GM19372 (cell line): ENCODE measurements at regions not wholly inside any gene's neighbourhood (a gene's known extent, or its start where the extent isn't known, plus 50 kb on each side); places are given as distances from the start of the nearest gene placed in this dataset.

Source experiments
- ATAC-seq: cut with Tn5 transposase; IDR thresholded peaks from one replicate; pipeline ENCODE4 v1.9.1; 2021; ENCODE audit warnings: mild to moderate bottlenecking, low read depth, moderate library complexity; ENCODE audit not compliant: unreplicated experiment

DNA sequence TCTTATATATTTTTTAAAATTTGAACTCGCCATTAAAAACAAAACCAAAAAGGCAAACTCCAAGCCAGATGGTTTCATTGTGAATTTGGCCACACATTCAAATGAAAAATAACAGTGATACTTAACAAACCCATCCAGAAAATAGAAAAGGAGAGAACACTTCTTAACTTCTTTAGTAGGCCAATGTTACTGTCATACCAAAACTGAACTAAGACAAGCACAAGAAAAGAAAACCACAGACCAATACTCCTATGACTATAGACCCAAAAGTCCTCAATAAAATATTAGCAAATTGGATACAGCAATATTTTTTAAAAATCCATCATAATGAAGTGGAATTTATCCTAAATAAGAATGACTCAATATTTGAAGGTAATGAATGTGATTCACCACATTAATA lies 73.5 kb upstream of the ALDH1A3 start:
- ATAC-seq = no peak

DNA sequence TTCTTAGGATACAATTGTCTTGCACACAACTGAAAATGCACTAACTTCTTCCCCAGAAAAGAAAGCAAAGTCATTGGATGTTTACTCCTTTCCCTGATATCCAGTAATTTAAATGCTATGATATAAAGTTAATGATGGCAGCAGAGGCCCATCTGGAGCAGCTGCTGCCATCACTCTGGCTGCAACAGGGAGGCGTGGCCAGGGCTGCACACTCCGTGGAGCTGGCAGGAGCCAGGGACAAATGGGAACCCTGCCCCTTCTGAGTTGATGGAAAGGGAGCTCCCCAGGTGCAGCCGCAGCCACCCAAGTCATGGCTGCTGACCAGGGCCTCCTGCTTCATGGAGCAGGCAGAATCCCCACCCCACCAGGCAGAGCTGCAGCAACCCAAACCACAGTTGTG lies 72.6 kb upstream of the ALDH1A3 start:
- no peak for ATAC-seq

DNA sequence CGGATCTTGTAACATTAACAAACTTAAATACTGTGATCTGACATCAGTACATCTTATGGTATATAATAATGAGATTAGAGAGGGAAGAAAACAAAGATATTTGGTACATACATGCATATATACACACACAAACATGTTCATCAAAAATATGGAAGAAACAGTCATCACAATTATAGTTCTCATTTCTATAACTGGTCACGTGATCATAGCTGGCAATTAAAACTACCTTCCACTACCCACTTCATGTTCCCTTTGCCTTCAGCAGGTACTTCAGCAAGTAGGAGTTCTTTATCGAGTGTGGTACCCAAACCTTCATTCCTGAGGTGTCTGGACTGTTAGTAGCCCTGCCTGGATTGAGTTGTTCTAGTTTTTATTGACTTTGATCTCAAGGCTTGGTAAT lies 70.9 kb upstream of the ALDH1A3 start:
- ATAC-seq = no peak

DNA sequence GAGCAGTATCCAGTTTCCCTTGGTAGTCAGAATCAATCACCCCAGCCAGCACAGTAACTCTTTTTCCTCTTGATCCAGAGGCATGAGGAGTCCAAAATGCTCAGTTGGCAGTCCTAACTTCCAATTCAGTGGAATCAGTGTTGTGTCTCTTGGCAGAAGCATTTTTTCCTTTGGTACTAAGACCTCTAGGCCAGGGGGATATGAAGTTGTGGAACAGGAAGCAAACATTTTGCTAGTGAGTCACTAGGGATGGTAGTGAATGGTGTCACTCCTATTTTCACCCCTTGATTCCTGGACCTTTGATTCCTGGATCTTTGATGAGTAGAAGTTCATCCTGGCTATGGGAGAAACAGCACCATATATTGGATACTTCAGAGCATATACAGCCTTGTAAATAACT lies 70.5 kb upstream of the ALDH1A3 start:
- no peak for ATAC-seq

- ATAC-seq = no peak
Observed at GRCh38 chr15:100809587-100809986, 70.0 kb upstream of the ALDH1A3 start.

DNA sequence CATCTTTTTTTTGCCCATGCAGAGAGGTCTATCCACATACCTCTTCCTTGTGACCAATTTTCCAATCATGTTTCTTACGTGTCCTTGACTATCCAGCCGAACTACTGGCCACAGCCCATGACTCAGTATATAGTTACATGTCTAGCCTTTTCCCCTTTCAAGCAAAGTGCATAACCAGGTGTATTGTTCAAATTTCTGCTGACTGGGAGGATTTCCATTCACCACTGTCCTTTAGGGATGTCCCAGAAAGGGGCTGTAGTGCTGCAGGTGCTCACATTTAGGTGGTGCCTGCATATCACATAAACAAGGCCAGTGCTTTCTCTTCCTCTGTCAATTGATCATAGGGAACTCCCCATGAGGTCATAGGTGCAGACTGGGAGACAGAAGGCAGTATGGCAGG lies 69.4 kb upstream of the ALDH1A3 start:
- ATAC-seq = no peak

DNA sequence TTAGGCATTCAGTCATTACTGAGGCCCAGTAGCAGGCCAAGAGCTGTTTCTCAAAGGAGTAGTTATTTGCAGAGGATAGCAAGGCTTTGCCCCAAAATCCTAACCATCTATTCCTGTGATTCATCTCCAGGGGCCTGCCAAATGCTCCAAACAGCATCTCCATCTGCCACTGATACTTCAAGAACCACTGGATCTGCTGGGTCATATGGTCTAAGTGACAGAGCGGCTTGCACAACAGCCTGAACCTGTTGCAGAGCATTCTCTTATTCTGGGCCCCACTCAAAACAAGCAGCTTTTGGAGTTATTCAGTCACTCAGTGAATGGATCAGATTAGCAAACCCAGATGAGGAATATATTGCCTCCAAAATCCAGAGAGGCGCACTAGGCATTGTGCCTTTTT lies 68.8 kb upstream of the ALDH1A3 start:
- ATAC-seq = no peak

GRCh38 chr15:100812802-100813201 lies 66.8 kb upstream of the ALDH1A3 start:
- ATAC-seq = no peak

DNA sequence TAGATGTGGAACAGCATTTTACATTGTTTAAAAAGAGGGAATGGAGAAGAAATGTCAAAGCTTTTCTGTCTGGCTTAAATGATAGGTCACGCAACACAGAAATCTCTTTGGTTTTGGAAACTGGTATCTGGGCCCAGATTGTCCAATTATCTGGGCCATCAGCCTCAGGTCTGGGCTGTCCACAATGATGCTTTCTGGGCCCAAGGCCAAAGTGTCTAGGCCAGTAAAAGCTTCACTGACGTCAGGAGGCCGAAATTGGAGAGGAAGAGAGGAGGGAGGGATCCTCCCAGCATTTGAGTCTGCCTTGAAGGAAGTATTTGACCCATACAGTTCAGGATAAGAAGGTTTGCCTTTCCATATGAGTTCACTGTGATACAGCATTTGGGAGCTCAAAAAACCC lies 60.7 kb upstream of the ALDH1A3 start:
- no peak for ATAC-seq

DNA sequence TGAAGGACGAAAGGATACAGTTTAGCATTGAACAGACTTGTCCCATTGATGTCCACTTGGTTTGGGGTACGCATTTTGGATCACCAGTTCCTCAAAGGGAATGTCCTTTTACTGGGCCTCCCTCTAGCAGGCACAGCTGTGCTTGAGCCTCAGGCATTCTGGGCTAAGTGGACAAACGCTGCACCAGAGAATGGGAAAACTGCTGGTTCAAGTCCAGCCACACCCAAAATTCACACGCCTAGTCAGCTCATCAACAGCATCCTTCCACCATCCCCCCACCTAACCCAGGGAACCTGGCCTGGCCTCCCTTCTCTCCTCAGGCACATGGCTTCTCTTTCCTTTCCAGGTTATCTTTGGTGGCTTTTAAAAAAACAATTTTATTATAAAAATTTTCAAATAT lies 59.1 kb upstream of the ALDH1A3 start:
- ATAC-seq = no peak

DNA sequence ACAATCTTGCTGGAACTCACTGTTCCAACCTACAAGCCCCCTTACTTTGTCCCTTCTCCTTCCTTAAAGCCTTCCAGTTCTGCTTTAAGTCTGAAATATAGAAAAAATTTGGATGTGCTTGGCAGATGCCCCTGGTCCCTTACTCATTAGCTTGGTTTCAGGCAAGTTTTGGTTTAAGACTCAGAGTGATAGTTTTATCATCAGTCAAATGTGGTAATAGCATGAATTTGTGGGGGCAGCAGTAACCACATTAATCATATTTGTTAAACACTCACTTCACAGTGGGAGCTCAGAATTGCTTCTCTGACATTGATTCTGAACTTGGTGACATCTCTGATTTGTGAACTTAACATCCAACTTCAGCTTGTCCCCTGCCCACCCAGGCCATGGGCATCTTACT lies 58.3 kb upstream of the ALDH1A3 start:
- ATAC-seq = no peak

- no peak for ATAC-seq
Observed at GRCh38 chr15:100824211-100824610, 55.4 kb upstream of the ALDH1A3 start.

- ATAC-seq = no peak
Observed at GRCh38 chr15:100829457-100829856, 50.2 kb upstream of the ALDH1A3 start.
